NCI-H226 (cell line): ENCODE measurements at regions not wholly inside any gene's neighbourhood (a gene's known extent, or its start where the extent isn't known, plus 50 kb on each side); places are given as distances from the start of the nearest gene placed in this dataset.

Source experiments
- DNase-seq: peaks from one replicate; pipeline ENCODE4 v3.0.0-alpha.2; 2015

DNA sequence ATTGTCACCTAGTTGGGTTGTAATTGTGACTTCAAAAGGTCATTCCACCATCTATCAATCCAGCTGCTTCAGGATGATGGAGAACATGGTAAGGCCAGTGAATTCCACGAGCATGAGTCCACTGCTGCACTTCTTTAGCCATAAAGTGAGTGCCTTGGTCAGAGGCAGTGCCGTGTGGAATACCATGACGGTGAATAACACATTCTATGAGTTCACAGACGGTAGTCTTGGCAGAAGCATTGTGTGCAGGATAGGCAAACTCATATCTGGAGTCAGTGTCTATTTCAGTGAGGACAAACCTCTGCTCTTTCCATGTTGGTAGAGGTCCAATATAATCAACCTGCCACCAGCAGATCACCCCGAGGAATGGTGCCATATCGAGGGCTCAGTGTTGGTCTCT lies 650.9 kb downstream of the KCNJ2 start:
- no peak for DNase-seq

DNA sequence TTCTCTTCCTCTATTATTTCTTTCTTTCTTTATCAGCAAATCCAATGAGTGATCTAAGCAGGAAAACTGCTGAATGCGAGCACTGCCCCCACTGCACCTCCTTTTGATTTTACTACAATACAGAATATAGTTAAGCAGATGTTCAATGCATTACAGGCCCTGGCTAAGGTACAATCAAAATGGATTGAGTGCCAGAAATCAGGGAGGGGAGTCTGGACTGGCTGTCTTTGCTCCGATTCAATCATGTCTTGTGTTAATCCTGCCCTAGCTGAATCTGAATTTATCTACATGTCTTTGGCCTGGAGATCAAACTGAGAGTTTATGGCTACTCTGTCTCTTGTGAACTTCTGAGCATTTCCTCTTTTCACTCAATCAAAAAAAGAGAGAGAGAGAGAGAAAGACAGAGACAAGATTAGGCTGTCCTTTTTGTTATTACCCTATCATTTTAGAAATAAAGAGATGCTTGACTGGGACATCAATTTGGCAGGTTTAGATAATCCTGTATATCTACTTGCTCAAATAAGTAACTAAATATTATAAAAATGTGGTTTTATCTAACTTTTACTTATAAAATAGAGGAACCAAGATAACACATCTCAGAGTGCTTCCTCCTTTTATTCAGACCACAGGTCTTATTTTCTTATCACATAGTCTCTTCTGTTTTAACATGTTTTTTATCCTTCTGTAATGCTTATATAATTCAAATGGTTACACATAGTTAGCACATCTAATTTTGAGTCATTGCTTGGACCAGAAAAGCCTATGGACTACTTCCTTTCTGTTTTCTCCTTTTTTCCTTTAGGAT lies 656.2 kb downstream of the KCNJ2 start:
- DNase-seq = no peak

GRCh38 chr17:70829876-70830275 lies 660.5 kb downstream of the KCNJ2 start:
- DNase-seq = no peak

GRCh38 chr17:70834039-70834438 lies 664.7 kb downstream of the KCNJ2 start:
- DNase-seq = no peak

DNA sequence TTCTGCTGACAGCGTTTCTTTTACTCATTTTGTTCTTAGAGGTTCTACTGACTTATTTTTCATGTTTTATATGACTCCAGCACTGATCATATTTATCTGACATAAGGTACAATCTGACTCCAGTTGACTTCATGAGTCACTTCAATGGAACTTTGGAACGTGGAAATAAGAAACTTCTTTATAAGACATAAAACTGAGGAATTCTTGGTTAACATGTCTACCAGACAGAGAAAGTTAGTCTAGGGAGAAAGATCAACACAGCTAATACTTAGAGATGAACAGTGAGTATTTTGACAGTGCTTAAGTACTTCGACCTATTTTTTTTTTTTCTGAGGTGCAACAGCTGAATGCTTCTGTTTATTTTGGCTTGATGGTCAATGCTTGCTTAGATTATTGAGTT lies 679.5 kb downstream of the KCNJ2 start:
- no peak for DNase-seq

DNA sequence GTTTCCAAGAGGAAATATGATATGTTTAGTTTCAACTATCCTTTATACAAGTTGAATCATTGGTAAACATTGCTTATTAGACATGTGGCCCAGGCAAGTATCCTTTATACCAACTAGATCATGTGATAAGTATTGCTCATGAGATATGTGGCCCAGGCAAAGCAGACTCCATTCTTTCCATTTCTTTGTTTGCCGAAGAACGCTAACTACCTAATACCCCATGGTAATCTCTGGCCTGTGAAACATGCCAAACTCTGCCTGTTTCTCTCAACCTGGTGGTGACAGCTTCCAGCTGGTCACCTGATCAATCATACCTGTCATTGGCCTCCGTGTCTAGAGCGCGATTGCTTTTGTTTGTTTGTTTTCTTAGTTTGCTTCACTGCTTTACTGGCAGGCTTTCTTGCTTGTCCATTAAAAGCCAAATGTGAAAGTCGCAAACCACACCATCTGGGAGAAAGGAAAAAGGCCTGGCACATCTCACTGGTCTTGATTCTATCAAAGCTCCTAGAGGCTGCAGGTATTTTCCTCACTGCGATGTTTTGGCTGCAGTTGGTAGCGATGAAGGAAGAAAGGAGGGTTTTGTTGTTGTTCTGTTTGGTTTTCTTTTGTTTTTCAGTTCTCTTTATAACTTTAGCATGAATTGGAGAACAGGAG lies 686.2 kb downstream of the KCNJ2 start:
- DNase-seq = no peak

DNA sequence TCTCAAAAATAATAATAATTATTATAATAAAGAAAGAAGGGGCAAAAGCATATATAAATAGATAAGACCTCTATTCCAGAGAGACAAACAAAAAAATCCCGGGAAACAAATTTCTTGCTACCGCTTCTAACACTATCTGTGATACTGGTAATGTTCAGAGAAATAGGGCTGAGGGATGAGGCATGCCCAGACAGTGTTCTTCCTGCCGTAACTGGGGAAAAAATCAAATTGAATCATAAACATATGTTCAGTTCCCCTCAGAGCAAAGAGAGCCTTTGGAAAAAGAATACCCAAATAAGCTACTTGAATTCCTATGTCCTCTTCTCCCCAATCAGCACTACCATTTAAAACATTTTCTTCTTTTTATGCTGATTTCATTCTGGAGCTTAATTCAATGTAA lies 688.0 kb downstream of the KCNJ2 start:
- no peak for DNase-seq

- no peak for DNase-seq
Measured at GRCh38 chr17:70859829-70860228, 690.5 kb downstream of the KCNJ2 start.

- DNase-seq = no peak
Measured at GRCh38 chr17:70862295-70862694, 693.0 kb downstream of the KCNJ2 start.

DNA sequence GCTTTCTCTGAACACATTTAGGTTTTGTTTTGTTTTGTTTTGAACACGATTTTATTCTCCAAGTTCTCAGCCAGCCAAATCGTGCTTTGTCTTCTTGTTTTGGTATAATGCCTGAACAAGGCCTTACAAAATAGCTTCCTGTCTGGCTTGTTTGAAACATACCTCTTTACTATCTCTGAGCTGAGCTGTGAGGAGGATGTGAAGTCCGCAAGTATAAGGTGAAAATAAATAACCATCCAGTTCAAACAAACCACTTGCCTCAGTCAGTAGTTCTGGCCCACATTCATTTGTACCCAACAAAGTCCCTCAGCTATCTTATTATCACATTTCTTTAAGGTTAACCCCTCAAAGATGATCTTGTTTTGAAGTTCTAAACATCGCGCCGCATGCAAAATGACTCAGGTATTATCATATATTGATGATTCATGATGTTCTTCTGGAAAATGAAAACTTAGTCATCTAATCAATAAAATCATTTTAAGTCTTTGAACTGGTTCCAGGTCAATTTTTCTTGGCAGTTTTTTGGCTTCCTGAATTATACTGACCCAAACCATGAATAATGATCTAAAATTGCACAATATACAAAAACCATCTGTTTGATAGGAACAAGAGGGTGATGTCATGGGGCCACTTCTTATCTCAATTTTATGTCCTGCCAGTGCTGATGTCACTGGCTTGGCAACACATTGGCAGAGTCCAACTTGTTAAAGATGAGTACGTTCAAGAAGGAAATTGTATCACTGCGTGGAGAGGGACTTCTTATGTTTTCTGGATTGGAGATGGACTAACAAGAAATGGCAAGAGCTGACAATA lies 694.3 kb downstream of the KCNJ2 start:
- DNase-seq = no peak

DNA sequence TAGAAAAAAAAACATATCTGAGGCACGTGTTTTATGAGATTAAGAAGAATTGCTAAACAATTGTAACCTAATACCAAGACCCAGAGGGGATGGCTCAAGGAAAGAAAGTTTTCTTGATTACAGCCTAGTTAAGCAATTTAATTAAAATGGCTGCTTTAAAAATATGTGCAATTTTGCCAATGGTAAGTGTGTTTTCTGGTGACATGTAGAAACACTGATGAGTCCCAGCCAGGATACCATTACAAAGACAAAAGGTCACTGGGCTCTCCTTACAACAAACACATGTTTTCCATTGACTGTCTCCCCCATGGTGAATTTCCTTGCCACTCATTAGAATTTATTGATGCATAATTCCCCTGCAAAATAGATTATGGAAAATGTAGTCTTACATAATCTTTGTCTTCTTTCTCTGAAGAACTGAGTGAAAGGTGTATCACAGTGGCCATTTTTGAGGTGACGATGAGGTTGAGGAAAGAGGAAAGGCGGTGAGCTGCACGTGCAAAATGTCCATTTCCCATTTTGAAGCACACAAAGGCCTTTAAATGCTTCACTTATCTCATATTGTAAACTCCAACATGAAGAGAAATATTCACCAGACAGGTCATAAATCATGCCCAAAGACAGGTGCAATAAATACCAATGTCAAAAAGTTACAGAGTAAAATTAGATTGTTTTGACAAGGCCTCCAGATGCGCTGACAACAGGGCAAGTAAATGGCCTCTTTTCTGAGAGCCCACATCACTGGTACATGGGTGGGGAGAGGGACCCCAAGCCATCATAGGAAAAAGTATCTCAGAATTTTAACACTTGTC lies 696.9 kb downstream of the KCNJ2 start:
- DNase-seq = no peak

DNA sequence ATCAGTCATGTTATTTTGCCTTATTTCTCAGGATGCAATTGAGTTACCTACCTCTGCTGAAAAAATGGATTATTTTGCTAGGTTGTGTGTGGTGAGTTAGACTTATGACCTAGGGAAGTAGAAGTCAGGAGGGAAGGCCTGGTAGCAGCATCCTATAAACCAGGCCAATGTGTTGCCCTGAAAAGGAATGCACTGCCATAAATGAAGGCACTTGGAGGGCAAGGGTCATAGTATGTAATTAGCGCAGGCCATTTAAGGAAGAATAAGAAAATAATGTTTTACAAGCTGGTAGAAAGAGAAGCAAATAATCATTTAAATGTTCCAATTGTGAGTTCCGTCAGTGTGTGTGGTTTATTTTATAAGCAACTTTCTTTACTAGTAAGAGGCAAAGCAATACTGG lies 698.8 kb downstream of the KCNJ2 start:
- DNase-seq = no peak

DNA sequence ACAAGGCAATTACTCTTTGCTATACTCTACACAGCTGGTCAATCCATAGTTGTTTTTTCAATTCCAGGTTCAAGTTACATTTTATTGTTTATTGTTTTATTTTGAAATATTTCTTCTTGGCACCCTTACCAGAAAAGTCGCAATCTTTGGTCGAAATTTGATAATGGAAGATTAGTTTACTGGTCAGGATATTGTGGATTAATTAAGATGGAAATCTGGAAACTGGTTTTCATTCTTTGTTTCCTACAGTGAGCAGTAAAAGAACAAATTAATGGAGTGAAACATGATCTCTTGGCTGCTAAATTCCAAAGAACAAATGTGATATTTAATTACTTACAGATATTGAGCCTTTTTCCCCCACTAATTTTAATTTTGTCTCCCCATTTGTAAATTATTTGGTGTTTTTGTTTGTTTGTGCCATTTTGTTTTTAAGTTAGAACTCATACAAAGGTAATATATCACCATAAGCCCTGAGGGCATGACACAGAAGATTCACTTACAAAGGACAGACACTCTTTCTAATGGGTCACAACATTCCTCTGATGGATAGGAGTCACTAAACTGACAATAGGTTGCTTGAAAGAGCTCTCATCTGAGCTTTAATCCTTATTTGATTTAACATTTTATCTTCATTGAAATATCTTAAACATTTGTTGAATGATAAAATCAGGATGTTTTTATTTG lies 700.2 kb downstream of the KCNJ2 start:
- no peak for DNase-seq

DNA sequence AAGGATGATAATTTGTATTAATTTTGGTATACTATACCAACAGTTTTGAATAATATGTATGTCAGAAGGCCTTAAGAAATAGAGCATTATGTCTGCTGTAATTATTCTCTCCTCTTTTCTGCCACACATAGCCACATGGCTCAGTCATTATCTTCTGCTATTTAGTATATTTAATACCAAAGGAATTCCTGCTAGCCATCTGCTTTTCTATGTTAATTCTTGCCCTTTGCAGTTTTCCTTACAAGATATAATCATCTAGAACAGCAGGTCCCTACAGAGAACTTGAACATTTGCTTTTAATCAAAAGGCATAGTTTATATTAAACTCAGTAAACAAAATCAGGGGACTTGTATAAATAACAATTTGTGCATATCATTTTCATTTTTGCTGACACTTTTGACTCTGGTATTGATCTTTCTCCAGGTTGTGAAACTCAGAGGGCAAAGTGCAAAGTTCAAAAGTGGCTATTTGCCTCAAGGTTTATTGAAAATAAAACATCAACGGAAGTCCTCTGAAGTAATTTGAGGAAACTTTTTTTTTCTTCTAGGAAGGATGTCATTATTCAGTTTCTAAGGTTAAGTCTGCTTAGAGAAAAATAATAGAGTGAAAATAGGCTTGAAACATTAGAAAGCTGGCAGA lies 702.0 kb downstream of the KCNJ2 start:
- no peak for DNase-seq

DNA sequence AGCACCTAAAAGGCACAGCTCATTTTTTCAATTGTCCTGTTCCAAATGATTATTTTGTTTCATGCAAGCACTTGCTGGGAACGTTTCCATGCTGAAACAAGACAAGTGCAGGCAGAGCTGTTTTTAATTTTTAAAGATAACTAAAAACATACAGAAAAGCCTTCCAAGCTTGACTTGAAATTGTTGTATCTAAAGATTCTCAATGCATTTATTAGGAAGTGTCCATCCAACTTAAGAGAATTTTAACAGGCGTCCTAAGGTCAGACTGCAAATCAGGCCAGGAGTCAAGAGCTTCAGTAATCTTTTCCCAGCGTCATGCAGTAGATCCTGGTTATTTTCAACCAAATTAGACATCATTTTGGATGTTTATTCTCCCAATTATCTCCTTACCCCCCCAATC lies 702.8 kb downstream of the KCNJ2 start:
- DNase-seq = no peak

- no peak for DNase-seq
Measured at GRCh38 chr17:70875729-70876310, 706.5 kb downstream of the KCNJ2 start.

DNA sequence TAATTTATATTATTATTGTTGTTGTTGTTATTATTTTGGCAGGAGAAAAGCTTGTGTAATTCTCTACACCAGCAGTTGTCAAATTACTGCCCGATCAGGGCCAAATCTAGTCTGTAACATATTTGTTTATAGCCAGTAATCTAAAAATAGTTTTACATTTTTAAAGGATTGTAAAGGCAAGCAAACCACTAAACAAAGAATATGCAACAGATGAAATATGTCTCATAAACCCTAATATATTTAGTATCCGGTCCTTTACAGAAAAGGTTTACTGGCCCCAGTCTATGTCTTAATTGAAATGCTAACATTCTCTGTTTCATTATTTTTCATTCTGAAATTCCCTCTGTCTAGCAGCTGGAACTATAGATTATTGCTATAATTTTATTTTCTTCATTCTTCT lies 709.5 kb downstream of the KCNJ2 start:
- no peak for DNase-seq

DNA sequence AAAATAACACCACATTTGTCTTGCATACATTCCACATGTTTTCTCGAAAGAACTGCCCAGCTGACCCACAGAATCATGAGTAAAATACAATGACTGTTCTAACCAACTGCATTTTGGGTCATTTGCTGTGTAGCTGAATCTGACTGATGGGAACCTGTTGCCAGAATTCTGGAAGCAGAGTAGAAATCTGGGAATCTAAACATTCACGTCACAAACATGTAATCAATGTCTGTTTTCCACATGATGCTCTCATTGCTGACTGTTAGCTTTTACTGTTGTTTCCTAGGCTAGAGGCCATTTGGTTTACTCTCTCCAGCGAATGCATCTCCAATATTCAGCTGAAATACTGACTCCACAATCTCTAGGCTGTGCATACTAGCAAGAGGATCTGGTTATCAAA lies 710.1 kb downstream of the KCNJ2 start:
- no peak for DNase-seq

DNA sequence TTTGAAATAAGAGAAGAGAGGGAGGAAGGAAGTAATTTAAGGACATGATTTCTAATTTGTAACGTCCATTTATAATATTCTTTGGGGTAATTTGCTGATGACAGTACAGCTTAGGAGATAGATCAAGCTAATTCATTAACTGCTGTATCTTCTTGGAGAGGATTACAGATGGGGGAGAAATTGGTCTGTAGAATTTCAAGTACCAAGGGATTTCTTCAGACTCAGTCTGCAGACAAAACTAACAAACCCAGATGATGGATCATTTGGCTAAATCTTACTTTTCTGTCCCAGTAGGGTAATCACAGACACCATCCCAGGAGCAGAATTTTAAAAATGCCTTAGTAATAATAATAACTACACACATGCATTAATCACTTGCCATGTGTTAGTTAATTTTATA lies 711.8 kb downstream of the KCNJ2 start:
- no peak for DNase-seq

GRCh38 chr17:70882504-70882903 lies 713.2 kb downstream of the KCNJ2 start:
- no peak for DNase-seq

DNA sequence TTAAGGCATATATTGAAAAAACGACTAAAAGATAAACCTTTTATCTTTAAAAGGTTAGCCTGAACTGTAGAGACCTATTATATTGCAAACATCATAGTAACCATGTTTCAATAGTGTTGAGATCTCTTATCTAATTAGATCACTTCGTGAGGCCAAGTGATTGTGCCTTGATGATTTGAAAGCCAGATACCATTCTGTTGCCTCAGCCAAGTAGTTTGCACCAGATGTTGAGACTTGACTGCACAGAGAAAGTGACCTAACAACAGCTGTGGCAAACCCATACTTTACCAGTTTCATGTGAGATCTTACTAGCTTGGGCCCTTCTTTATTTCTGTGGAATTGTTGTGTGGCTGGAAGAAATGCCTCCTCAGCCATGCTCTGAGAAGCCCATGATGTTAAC lies 717.3 kb downstream of the KCNJ2 start:
- no peak for DNase-seq

DNA sequence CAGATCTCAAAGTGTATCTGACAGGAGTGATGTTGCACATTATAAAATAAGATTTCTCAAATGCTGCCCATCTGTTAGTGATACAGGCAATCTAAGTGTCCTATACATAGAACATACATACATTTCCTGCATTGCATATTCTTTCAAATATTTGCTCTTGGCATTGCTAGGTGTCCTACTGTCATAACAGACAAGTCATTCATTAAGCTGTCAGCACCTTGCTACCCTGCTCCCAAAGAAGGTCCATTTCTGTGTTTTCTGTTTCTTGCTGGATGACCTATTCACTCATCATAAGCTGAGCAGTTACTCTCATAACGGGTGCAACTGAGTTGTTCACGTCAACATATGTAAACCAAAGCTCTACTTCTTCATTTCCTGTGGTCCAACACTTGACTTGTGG lies 719.0 kb downstream of the KCNJ2 start:
- no peak for DNase-seq
